Esophagus squamous epithelium (tissue), 5 donors: ENCODE measurements at regions not wholly inside any gene's neighbourhood (a gene's known extent, or its start where the extent isn't known, plus 50 kb on each side); places are given as distances from the start of the nearest gene placed in this dataset.

ENCODE experiments used
- DNase-seq: peaks from one replicate; lab custom pipeline; 2025; lab: John Stamatoyannopoulos, UW
- H3K27ac ChIP-seq, 4 donors: fragments of 200-600 bp; sonication (generic); one replicate each; pipeline ENCODE4 v1.5.1; 2016 to 2019; ENCODE audit warnings: mild to moderate bottlenecking in 1 of 4
- H3K27me3 ChIP-seq, 4 donors: fragments of 200-600 bp; sonication (generic); 1 replicate in 3 of 4; 2 replicates in 1 of 4; pipeline versions ENCODE4 v1.5.1 to v1.6.0; 2017 to 2021; ENCODE audit warnings: antibody characterized with exemption in 1 of 4
- H3K36me3 ChIP-seq, 3 donors: fragments of 200-600 bp; sonication (generic); one replicate each; pipeline ENCODE4 v1.5.1; 2016 to 2019
- H3K4me1 ChIP-seq, 3 donors: fragments of 200-600 bp; sonication (generic); one replicate each; pipeline ENCODE4 v1.5.1; 2017 to 2019
- H3K4me3 ChIP-seq, 4 donors: fragments of 200-600 bp; sonication (generic); 1 replicate in 3 of 4; 2 replicates in 1 of 4; pipeline ENCODE4 v1.5.1; 2016 to 2019; ENCODE audit warnings: mild to moderate bottlenecking in 2 of 4, moderate library complexity in 1 of 4
- H3K9me3 ChIP-seq, 3 donors: fragments of 200-600 bp; sonication (generic); one replicate each; pipeline ENCODE4 v1.5.1; 2016 to 2019
- POLR2A ChIP-seq, 4 donors: fragments of 450-650 bp; IDR thresholded peaks; one replicate each; pipeline ENCODE4 v1.6.1; 2017; ENCODE audit warnings: antibody characterized with exemption in 4 of 4, mild to moderate bottlenecking in 4 of 4, moderate library complexity in 3 of 4
- WGBS, 2 donors: methylation state at CpG; one replicate each; pipeline ENCODE4 v1.1.5; 2018; 5-methylcytosine and 5-hydroxymethylcytosine counted together
- intact Hi-C: fragments of 100-400 bp; cut with DNase I; formaldehyde crosslinking; loops from one replicate; pipeline ENCODE4 v1.15.0; 2022
- TF ChIP-seq, protein P1 (sequence below), 6 experiments: fragments of 450-650 bp in 4 of 6; fragments of 200-600 bp in 2 of 6; sonication (generic) in 2 of 6; IDR thresholded peaks; one replicate each; pipeline ENCODE4 v1.5.1; 2016 to 2019; ENCODE audit warnings: antibody characterized with exemption in 6 of 6, mild to moderate bottlenecking in 4 of 6, moderate library complexity in 4 of 6
- donor health status: DM: yes; HTN: yes; CAD: no.

DNA sequence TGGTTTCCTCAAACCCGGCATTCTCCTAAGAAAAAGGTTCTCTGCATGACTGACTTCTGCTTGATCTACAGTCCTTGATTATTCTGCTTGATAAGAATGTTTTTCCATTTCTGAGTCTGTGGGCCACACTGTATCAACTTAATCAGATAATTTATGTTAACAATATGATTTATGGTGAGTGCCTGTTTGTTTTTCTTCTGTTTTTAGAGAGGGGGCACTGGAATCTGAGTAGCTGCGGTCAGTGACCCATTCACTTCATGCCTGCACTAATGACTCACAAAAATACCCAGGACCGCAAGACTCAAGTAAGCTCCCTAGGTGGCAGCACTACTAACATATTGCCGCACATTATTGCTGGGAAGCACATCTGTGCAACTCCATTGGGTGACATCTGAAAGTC is 542.3 kb upstream of the ATXN8OS start:
- Histone ChIP-seq H3K9me3 (no peaks in the 10 kb centered on the region), H3K27ac (no peak overlapping the region), H3K36me3 (no peaks in the 10 kb centered on the region), H3K4me1 (no peaks in the 10 kb centered on the region), H3K4me3 (no peak overlapping the region), H3K27me3 (no peaks in the 10 kb centered on the region)
- WGBS, 2 donors: 67 to 70% methylated on average over 4 of the region's 4 CpGs
- no peak for TF ChIP-seq POLR2A (IDR thresholded peaks at IDR 0.05)
- TF ChIP-seq, protein P1, sequence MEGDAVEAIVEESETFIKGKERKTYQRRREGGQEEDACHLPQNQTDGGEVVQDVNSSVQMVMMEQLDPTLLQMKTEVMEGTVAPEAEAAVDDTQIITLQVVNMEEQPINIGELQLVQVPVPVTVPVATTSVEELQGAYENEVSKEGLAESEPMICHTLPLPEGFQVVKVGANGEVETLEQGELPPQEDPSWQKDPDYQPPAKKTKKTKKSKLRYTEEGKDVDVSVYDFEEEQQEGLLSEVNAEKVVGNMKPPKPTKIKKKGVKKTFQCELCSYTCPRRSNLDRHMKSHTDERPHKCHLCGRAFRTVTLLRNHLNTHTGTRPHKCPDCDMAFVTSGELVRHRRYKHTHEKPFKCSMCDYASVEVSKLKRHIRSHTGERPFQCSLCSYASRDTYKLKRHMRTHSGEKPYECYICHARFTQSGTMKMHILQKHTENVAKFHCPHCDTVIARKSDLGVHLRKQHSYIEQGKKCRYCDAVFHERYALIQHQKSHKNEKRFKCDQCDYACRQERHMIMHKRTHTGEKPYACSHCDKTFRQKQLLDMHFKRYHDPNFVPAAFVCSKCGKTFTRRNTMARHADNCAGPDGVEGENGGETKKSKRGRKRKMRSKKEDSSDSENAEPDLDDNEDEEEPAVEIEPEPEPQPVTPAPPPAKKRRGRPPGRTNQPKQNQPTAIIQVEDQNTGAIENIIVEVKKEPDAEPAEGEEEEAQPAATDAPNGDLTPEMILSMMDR (IDR thresholded peaks at IDR 0.05): no peak
- intact Hi-C loops: no loop called here
- no peak for DNase-seq

DNA sequence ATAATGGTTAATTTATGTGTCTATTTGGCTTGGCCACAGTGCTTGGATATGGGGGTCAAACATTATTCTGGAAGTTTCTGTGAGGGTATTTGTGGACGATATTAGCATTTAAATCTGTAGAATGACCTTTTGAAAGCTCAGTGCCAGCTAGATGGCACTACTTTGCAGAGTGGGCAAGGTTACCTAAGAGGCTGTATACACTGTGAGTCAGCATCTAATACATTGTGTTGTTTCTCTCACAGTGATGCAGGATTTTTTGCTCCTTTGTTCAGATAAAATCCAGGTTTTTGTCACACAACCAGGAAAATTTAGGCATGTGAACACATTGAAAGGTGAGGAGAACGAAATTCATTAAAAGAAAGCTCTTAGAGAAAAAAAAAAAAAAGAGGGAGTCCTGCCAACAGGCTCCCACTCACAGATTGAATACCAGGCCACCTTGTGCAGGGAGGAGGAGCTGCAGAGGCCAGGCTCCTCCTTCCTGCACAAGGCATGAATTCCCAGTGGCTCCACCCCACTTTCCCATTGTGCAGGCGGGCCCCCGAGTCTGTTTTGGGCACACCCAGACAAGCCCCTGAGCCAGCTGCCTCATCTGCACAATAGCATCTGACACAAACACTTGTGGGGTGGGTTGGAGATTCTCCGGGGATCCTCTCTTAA is 551.0 kb upstream of the ATXN8OS start:
- Histone ChIP-seq H3K9me3 (no peaks in the 10 kb centered on the region), H3K27ac (no peak overlapping the region), H3K4me1 (no peaks in the 10 kb centered on the region), H3K4me3 (no peak overlapping the region), H3K36me3 (no peaks in the 10 kb centered on the region), H3K27me3 (no peaks in the 10 kb centered on the region)
- intact Hi-C loops: no loop called here
- WGBS, 2 donors: 46 to 63% methylated on average over 3 to 5 of the region's 5 CpGs
- DNase-seq: no peak
- TF ChIP-seq POLR2A (IDR thresholded peaks at IDR 0.05): no peak

DNA sequence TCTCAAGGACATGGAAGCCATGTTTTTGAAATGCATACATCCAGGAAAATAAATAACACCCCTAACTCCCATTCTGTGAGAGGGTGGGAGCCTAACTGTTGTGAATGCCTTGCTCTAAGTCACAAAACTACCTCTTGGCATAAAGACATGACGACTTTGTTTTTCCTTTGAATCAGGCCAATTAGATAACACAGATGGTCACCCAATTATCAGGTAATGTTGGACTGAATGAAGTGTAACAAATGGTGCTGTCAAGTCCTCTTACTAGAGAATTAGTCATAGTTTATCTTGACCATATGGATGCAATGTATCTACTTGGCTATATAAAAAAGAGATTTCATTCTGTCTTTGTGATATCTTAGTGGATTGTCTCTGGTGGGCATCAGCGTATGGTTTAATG is 553.6 kb upstream of the ATXN8OS start:
- TF ChIP-seq POLR2A (IDR thresholded peaks at IDR 0.05): no peak
- TF ChIP-seq, protein P1 (IDR thresholded peaks at IDR 0.05): no peak
- intact Hi-C loops: no loop called here
- Histone ChIP-seq H3K27ac (no peak overlapping the region), H3K4me1 (no peaks in the 10 kb centered on the region), H3K36me3 (no peaks in the 10 kb centered on the region), H3K9me3 (no peaks in the 10 kb centered on the region), H3K27me3 (no peaks in the 10 kb centered on the region), H3K4me3 (no peak overlapping the region)
- 38 to 40% methylated on average over 2 of the region's 2 CpGs for WGBS, 2 donors
- no peak for DNase-seq

DNA sequence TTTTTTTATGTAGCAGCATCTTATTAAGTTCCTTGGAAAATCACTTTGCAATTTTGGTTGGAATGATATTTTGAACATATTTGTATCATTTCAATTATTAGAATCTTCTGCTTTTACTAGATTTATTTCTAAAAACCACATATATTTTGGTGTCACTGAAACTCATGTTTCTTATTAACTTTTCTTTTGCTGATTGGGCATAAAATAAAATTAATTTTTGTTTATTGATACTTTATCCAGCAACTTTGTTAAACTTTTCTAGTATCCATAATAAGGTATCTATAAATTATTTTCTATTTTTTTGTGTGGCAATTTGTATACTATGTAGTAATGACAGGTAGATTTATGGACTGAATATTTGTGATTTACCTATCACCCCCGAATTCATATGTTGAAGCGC is 556.4 kb upstream of the ATXN8OS start:
- H3K36me3 ChIP-seq: no peaks in the 10 kb centered on the region
- no peak overlapping the region for H3K4me3 ChIP-seq
- intact Hi-C loops: no loop called here
- H3K27me3 ChIP-seq: no peaks in the 10 kb centered on the region
- WGBS, 2 donors: 72 to 96% methylated on average over 2 of the region's 2 CpGs
- H3K4me1 ChIP-seq: no peaks in the 10 kb centered on the region
- no peak for DNase-seq
- H3K27ac ChIP-seq: no peak overlapping the region
- TF ChIP-seq POLR2A (IDR thresholded peaks at IDR 0.05): no peak
- TF ChIP-seq, protein P1 (IDR thresholded peaks at IDR 0.05): no peak
- no peaks in the 10 kb centered on the region for H3K9me3 ChIP-seq

DNA sequence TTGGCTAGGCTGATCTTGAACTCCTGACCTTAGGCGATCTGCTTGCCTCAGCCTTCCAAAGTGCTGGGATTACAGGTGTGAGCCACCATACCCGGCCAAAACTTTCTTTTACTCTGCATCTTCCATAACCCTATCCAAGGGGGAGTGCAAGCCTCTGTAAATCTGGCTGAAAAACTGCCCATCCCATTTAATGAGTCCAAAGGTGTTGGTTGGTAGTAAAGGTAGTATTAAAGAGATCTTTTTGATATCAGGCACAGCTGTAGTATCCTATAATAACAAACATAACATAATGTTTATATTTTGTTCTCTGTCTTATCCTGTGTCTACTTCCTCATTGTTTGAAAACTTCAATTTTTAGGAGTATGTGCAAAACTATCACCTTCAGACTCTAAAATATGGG is 559.8 kb upstream of the ATXN8OS start:
- H3K27ac ChIP-seq: no peak overlapping the region
- no peaks in the 10 kb centered on the region for H3K27me3 ChIP-seq
- intact Hi-C loops: no loop called here
- no peak overlapping the region for H3K4me3 ChIP-seq
- no peak for TF ChIP-seq POLR2A (IDR thresholded peaks at IDR 0.05)
- TF ChIP-seq, protein P1 (IDR thresholded peaks at IDR 0.05): no peak
- no peaks in the 10 kb centered on the region for H3K4me1 ChIP-seq
- no peaks in the 10 kb centered on the region for H3K9me3 ChIP-seq
- DNase-seq: no peak
- 58 to 73% methylated on average over 2 of the region's 2 CpGs for WGBS, 2 donors
- no peaks in the 10 kb centered on the region for H3K36me3 ChIP-seq

DNA sequence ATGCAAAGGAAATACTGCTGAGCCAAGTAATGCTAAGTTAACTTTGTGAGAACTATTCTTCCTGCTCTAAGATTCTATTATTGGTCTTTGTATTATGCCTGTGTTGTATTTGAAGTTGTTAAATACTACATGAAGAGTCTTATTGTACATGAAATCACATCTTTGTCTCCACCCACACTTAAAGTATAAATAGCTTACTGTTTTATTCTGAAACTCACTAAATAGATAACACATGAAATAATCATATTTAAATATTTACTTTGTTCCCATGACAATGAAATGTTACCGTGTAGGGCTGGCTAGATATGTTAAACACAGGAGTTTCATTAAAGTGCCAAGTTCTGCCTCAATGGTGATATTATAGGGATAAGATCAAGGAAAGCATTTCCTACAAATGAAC is 562.1 kb upstream of the ATXN8OS start:
- H3K27me3 ChIP-seq: no peaks in the 10 kb centered on the region
- 6 to 13% methylated on average over 1 of the region's 1 CpG for WGBS, 2 donors

More for the DNA sequence above, 562.1 kb upstream of the ATXN8OS start:
- no peaks in the 10 kb centered on the region for H3K9me3 ChIP-seq
- DNase-seq: no peak
- TF ChIP-seq, protein P1 (IDR thresholded peaks at IDR 0.05): no peak
- no peak for TF ChIP-seq POLR2A (IDR thresholded peaks at IDR 0.05)
- intact Hi-C loops: no loop called here
- H3K36me3 ChIP-seq: no peaks in the 10 kb centered on the region
- H3K4me3 ChIP-seq: no peak overlapping the region
- H3K27ac ChIP-seq: no peak overlapping the region
- no peaks in the 10 kb centered on the region for H3K4me1 ChIP-seq
